ENCODE measurements at regions not wholly inside any gene's neighbourhood (a gene's known extent, or its start where the extent isn't known, plus 50 kb on each side); places are given as distances from the start of the nearest gene placed in this dataset.

GRCh38 chr11:38884145-38884865 is 2286.3 kb upstream of the RAG2 start:
- no peaks in the 10 kb centered on the region for H3K27me3 ChIP-seq (ENCODE audit: insufficient read depth in 3 of 3, low read length in 2 of 3)
- 92 to 93% (median 92%) methylated on average over 6 of the region's 6 CpGs for WGBS, 3 donors
- no peak overlapping the region for H3K27ac ChIP-seq
- no peak overlapping the region for H3K4me3 ChIP-seq
- H3K36me3 ChIP-seq (ENCODE audit: insufficient read depth in 1 of 2, low read depth in 1 of 2): no peaks in the 10 kb centered on the region
- TF ChIP-seq CTCF (IDR thresholded peaks at IDR 0.05): no peak
- H3K9me3 ChIP-seq: no peaks in the 10 kb centered on the region
- no peak for ATAC-seq
- no peak for DNase-seq
- intact Hi-C loops (cut with DNase I): no loop called here
- H3K4me1 ChIP-seq: no peaks in the 10 kb centered on the region

GRCh38 chr11:38867338-38867737 is 2269.3 kb upstream of the RAG2 start:
- DNase-seq: no peak
- no peak overlapping the region for H3K4me3 ChIP-seq
- H3K27me3 ChIP-seq (ENCODE audit: insufficient read depth in 3 of 3, low read length in 2 of 3): no peaks in the 10 kb centered on the region
- intact Hi-C loops (cut with DNase I): no loop called here
- no peaks in the 10 kb centered on the region for H3K9me3 ChIP-seq
- no peak for TF ChIP-seq CTCF (IDR thresholded peaks at IDR 0.05)
- no peaks in the 10 kb centered on the region for H3K36me3 ChIP-seq (ENCODE audit: insufficient read depth in 1 of 2, low read depth in 1 of 2)
- no peak overlapping the region for H3K27ac ChIP-seq
- WGBS, 3 donors: 73 to 81% (median 75%) methylated on average over 3 of the region's 3 CpGs
- ATAC-seq: no peak
- no peaks in the 10 kb centered on the region for H3K4me1 ChIP-seq

GRCh38 chr11:38865922-38866321 is 2267.9 kb upstream of the RAG2 start:
- 79 to 87% (median 81%) methylated on average over 2 of the region's 2 CpGs for WGBS, 3 donors
- DNase-seq (no peak), ATAC-seq (no peak)
- H3K4me3 ChIP-seq: no peak overlapping the region
- no peak overlapping the region for H3K27ac ChIP-seq
- H3K9me3 ChIP-seq: no peaks in the 10 kb centered on the region
- H3K27me3 ChIP-seq (ENCODE audit: insufficient read depth in 3 of 3, low read length in 2 of 3): no peaks in the 10 kb centered on the region
- no peaks in the 10 kb centered on the region for H3K36me3 ChIP-seq (ENCODE audit: insufficient read depth in 1 of 2, low read depth in 1 of 2)
- TF ChIP-seq CTCF (IDR thresholded peaks at IDR 0.05): no peak
- no peaks in the 10 kb centered on the region for H3K4me1 ChIP-seq
- intact Hi-C loops (cut with DNase I): no loop called here

- H3K36me3 ChIP-seq (ENCODE audit: insufficient read depth in 1 of 2, low read depth in 1 of 2): no peaks in the 10 kb centered on the region
- intact Hi-C loops (cut with DNase I): no loop called here
- no peak for TF ChIP-seq CTCF (IDR thresholded peaks at IDR 0.05)
- DNase-seq (no peak), ATAC-seq (no peak)
- 19 to 25% (median 23%) methylated on average over 2 of the region's 2 CpGs for WGBS, 3 donors
- H3K27ac ChIP-seq: no peak overlapping the region
- H3K4me3 ChIP-seq: no peak overlapping the region
- H3K27me3 ChIP-seq (ENCODE audit: insufficient read depth in 3 of 3, low read length in 2 of 3): no peaks in the 10 kb centered on the region
- H3K4me1 ChIP-seq: no peaks in the 10 kb centered on the region
- no peaks in the 10 kb centered on the region for H3K9me3 ChIP-seq
These were observed 2245.0 kb upstream of the RAG2 start for GRCh38 chr11:38842991-38843390.

GRCh38 chr11:38839071-38839470 is 2241.0 kb upstream of the RAG2 start:
- Histone ChIP-seq H3K4me1 (no peaks in the 10 kb centered on the region), H3K36me3 (ENCODE audit: insufficient read depth in 1 of 2, low read depth in 1 of 2) (no peaks in the 10 kb centered on the region), H3K9me3 (no peaks in the 10 kb centered on the region), H3K27ac (no peak overlapping the region), H3K27me3 (ENCODE audit: insufficient read depth in 3 of 3, low read length in 2 of 3) (no peaks in the 10 kb centered on the region), H3K4me3 (no peak overlapping the region)
- intact Hi-C loops (cut with DNase I): no loop called here
- TF ChIP-seq CTCF (IDR thresholded peaks at IDR 0.05): no peak
- WGBS, 3 donors: 28 to 38% (median 33%) methylated on average over 3 of the region's 3 CpGs
- ATAC-seq (no peak), DNase-seq (no peak)

Data from psoas muscle (tissue), 7 donors.